ENCODE measurements at regions not wholly inside any gene's neighbourhood (a gene's known extent, or its start where the extent isn't known, plus 50 kb on each side); places are given as distances from the start of the nearest gene placed in this dataset.

GRCh38 chr10:128631801-128632241 lies 505.6 kb upstream of the MKI67 start:
- DNase-seq (ENCODE audit: extremely low read depth in 1 of 2, low read depth in 1 of 2), result no peak

DNA sequence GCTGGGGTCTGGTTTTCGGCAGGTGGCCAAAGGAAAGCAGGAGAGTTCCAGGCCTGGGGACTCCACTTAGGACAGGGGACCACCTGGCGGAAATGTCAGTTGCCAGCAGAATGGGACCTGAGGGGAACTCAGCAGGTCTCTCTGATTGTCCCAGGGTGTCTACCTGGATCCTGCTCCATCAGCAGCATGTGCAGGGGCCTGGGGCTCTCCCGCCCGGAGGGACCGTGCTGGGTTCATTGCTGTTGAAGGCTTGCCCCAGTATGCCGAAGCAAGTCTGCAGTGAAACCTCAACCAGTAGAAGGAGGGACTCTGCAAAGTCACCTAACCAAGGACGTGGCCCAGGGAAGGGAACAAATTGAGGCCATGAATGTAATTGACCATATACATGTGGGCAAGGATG lies 506.5 kb upstream of the MKI67 start:
- DNase-seq (ENCODE audit: extremely low read depth in 1 of 2, low read depth in 1 of 2), result no peak

DNA sequence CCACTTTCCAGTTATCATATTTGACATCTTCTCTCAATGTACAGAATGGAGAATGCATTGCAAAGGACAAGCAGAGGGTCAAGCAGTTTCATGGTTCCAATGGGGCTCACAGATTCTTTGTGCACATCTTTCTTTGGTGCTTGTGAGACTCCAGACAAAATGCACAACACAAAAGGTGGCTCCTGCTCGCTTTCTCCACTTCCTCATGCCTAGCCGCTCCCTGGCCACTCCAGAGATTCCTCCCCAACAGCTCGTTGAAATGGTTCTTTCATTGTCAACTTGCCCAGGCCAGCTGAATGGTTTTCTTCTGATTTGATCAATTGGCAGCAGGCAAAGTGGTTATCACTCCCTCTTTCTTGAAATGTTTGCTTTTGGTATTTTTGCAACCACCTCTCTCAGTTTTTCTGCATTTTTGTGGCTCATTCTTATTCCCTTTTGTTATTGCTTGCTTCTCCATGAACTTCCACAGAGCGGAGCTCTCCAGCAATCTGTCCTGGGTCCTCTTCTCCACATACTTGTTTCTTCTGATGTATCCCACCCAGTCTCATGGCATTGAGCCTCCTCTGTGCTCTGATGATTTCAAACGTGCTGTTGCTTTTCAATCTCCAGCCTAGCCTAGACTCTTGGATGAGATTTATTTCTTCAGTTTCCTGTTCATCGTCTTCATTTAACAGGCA lies 507.8 kb upstream of the MKI67 start:
- DNase-seq (ENCODE audit: extremely low read depth in 1 of 2, low read depth in 1 of 2), result no peak

- DNase-seq (ENCODE audit: extremely low read depth in 1 of 2, low read depth in 1 of 2), result no peak
Observed at GRCh38 chr10:128642023-128642422, 515.8 kb upstream of the MKI67 start.

- no peak for DNase-seq (ENCODE audit: extremely low read depth in 1 of 2, low read depth in 1 of 2)
Observed at GRCh38 chr10:128642502-128642901, 516.3 kb upstream of the MKI67 start.

DNA sequence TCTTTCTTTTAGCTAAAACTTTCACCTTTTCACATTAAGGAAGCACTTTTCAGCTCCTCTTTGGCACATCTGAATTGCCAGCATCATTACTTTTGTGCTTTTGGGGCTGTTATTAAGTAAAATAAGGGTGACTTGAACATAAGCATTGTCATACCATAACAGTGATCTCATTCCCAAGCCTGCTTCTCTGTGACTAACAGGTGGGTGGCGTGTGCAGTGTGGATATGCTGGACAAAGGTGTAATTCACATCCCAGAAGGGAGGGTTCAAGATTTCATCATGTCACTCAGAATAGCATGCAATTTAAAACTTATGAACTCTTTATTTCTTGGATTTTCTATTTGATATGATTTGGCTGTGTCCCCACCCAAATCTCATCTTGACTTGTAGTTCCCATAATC lies 517.4 kb upstream of the MKI67 start:
- DNase-seq (ENCODE audit: extremely low read depth in 1 of 2, low read depth in 1 of 2), result no peak

DNA sequence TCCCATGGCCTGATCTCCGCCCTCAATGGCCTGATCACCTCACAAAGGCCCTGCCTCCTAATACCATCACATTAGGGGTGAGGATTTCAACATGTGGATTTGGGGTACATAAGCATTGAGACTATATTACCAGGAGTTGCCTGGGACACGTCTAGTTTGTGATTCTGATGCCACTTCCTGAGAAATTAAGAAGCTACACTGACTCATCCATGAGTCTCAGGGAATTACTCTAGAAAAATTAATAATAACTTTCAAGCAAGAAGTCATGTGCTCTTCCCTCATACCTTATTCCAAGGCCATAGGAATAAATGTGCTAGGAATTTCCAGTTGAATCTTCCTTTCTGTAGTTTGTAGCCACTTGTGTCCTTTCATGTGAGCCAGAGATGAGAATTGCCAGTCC lies 519.3 kb upstream of the MKI67 start:
- no peak for DNase-seq (ENCODE audit: extremely low read depth in 1 of 2, low read depth in 1 of 2)

- DNase-seq (ENCODE audit: extremely low read depth in 1 of 2, low read depth in 1 of 2), result no peak
Observed at GRCh38 chr10:128646956-128647355, 520.7 kb upstream of the MKI67 start.

- no peak for DNase-seq (ENCODE audit: extremely low read depth in 1 of 2, low read depth in 1 of 2)
Observed at GRCh38 chr10:128657548-128657947, 531.3 kb upstream of the MKI67 start.

- DNase-seq (ENCODE audit: extremely low read depth in 1 of 2, low read depth in 1 of 2), result no peak
Observed at GRCh38 chr10:128660726-128661125, 534.5 kb upstream of the MKI67 start.

DNA sequence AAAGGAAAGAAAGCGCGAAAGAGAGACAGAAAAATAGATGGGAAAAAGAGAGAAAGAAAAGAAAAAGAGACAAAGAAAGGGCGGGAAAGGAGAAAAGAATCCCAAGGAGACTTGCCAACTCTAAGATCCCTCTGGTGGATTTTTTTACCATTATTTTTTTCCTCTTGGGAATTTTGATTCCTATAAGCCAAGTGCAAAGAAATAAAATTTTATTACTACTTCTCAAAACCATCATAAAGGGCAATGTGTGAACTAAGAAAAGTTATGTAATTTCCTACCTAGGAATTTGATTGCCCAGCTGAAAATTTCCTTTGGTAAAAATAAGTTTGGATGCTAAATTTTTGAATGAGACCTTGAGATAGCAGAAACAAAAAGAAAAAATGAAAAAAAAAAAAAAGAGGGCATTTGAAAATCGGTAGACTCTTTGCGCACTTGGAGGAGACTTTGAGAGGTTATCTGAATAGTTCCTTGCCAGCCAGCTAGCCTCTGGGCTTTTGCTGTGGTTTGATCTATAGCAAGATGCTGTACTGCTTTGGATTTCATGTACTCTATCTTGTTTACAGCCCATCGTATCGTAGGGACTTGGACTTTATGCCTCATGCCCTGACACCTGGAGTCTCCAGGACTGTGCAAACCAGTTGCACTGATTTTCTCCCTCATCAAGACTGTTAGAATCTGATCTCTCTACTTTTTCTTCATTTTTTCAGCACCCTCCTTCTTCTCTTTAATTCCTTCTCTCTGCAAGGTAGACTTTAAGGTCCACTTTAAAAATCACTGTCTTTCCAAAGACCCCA lies 535.4 kb upstream of the MKI67 start:
- DNase-seq (ENCODE audit: extremely low read depth in 1 of 2, low read depth in 1 of 2), result no peak

DNA sequence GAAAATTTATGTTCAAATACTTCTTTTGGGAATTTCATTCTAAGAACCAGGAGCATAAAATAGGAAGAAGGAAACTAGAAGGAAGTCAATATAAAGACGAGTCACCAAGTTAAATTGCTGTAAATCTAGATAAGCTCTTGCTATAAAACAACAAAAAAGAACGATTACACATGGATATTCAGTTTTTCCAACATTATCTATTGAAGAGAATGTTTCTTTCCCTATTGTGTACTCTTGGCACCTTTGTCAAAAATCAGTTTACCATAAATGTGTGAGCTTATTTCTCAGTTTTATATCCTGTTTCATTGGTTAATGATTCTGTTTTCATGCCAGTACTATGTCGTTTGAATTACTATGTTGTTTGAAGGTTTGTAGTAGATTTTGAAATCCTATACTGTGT lies 536.3 kb upstream of the MKI67 start:
- DNase-seq (ENCODE audit: extremely low read depth in 1 of 2, low read depth in 1 of 2), result no peak

DNA sequence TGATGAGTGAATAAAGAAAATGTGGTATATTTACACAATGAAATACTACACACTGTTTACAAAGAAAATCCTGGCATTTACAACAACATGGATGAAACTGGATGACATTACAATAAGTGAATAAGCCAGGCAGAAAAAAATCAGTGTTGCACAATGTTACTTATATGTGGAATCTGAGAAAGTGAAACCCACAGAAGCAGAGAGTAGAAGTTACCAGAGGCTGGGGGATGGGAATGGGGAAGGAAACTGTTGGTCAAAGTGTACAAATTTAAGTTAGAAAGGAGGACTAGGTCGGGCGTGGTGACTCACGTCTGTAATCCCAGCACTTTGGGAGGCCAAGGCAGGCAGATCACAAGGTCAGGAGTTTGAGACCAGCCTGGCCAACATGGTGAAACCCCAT lies 538.5 kb upstream of the MKI67 start:
- DNase-seq (ENCODE audit: extremely low read depth in 1 of 2, low read depth in 1 of 2), result no peak

GRCh38 chr10:128675405-128675804 lies 549.2 kb upstream of the MKI67 start:
- no peak for DNase-seq (ENCODE audit: extremely low read depth in 1 of 2, low read depth in 1 of 2)

DNA sequence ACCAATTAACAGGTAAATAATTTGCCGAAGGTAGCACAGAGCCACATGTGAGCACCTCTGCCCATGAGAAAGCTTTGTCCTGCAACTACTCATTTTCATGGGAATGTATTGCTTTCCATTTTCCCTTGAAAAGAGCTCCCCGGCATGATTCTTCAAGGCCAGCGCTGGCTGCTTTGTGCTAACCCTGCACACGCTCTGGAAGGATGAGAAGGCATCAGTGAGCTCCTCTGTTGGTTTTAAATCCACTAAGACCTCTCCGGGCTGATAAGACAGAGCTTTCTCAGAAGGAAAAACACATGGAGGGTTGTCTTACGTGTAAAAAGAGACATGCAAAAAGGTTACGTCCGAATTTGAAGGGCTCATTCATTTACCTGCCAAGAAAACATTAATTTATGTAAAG lies 553.9 kb upstream of the MKI67 start:
- no peak for DNase-seq (ENCODE audit: extremely low read depth in 1 of 2, low read depth in 1 of 2)

DNA sequence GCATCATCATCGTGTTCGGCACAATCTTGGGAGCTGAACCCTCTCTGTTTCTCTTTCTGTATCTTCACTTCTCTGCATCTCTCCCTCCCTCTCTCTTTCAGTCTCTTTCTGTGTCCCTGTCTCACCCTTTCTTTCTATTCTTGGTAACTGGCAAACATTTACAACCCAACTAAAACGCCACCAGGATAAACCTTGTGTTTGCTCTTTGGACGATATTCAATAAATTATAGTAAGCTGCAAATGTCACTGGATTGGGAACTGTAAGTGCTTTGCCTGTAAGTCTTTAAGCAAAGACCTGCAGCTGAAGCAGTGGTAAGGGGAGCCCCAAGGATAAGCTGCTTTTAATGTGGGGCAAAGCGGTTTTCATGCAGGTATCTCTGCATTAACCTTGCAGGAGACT lies 558.0 kb upstream of the MKI67 start:
- no peak for DNase-seq (ENCODE audit: extremely low read depth in 1 of 2, low read depth in 1 of 2)

DNA sequence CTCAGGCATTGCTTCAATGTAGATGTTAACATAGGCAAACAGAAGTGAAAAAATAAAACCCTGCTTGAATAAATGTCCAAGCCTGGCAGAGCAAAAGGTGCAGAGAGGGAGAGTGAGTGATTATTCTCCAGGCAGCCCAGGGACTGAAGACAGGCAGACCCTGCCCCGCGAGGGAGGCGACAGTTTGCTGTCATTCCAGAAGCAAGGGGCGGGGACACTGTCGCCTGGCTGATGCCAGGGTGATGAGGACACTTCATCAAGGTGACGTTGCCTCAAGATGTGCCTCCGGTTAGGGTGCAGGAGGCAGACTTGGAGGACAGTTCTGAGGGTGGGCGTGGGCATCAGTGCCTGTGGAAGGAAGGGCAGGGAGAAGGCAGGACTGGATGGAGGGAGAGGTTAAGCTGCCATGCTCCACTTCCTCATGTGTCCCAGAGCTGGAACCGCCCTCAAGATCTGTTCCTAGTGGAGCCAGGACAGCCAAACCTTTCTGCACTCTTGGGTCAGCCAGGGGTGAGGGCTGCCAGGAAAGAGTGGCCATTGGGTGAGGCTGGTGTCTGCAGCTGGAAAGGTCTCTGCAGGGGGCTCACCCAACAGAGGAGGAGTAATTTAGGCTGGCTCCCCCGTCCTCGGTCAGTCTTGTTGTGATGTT lies 560.5 kb upstream of the MKI67 start:
- no peak for DNase-seq (ENCODE audit: extremely low read depth in 1 of 2, low read depth in 1 of 2)

DNA sequence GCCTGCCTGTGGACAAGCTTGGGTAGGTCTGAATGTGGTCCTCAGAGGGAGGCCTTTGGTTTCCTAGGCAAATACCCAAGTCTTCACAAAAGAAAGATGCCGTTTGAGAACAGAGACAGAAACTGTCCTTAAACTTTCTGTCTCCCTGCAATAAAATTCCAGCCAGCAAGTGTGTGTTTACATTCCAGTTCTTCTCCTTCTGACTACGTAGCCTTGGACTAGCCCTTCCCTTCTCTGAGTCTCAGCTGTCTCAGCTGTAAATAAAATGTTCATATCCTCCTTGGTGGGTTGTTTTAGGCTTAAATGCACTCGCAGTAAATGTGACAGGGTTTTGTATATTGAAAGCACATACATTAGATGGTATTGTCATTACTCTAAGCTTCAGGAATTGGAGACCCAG lies 561.2 kb upstream of the MKI67 start:
- DNase-seq (ENCODE audit: extremely low read depth in 1 of 2, low read depth in 1 of 2), result no peak

DNA sequence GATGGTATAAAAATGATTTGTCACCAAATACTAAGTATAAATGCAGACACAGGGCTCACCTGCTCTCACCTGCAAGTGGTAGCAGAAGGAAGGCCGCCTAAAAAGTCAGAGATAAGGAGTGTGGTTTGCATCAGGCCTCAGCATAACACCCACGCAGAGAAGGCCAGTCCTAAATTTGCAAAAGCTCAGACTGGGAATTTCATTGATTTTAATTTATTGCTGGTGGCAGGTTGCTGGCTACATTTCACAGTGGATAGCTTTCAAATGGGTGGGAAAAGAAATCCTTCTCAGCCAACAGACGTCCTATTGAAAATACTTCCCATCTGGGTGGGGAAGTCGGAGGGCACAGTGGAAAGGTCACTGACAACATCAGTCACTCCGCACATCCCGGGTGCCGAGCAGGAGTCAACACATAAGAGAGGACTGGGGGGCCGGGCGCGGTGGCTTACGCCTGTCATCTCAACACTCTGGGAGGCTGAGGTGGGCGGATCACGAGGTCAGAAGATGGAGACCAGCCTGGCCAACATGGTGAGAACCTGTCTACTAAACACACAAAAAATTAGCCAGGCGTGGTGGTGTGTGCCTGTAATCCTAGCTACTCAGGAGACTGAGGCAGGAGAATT lies 561.8 kb upstream of the MKI67 start:
- no peak for DNase-seq (ENCODE audit: extremely low read depth in 1 of 2, low read depth in 1 of 2)

DNA sequence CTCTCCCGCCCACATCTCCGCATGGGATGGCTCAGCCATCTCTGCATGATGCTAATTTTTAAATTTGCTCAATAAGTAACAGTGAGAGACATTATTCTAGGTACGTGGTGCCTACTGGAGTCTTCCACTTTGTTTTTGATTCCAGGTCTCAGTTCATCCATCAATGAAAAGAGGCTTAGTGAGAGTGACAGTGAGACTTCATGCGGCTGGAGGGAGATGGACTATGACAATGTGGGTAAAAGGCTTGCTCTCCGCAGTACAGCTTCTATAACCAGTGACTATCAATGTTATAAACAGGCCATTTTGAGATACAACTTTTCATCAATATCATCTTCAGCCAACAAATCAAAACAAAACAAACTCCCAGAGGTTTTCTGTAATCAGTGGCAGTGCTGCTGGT lies 563.4 kb upstream of the MKI67 start:
- DNase-seq (ENCODE audit: extremely low read depth in 1 of 2, low read depth in 1 of 2), result no peak

DNA sequence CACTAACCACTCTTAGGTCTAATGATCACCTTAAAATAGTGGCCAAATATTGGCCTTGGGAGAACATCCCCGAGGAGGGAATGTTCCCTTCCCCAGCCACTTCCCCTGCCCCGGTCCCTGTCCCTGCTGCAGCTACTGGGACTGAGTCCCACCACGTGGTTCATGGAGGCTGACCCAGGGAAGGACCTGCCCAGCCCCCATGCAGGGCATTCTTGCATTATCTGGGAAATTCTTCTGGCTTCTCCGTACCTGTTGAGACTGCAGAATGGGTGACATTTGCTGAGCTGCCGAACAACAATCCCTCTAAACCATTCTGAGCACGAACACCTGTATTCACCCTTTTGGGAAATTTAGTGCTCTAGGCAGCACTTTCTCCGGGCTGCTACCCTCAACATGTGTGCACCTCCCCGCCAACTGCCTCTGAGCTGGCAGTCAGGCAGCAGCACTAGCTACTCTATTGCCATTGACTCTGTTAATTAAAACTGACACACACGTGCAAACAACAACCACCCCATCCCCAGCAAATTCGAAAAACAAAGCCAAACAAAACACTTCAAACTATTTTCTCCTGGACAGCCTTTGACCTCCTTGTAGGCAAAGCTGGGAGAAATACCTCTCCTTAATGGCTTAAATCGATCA lies 567.4 kb upstream of the MKI67 start:
- DNase-seq (ENCODE audit: extremely low read depth in 1 of 2, low read depth in 1 of 2), result no peak

Data from stimulated activated CD8-positive, alpha-beta memory T cell treated with anti-CD3 and anti-CD28 coated beads, Interleukin-7, amount 100 ng/mL, for 48 hours (primary cell).